B cell (primary cell): ENCODE measurements at regions not wholly inside any gene's neighbourhood (a gene's known extent, or its start where the extent isn't known, plus 50 kb on each side); places are given as distances from the start of the nearest gene placed in this dataset.
A peak's percentile ranks its signal among the peaks of the same experiment; 100 is the strongest.
"Not testable (repeated sequence)": the region's sequence is repeated elsewhere in the genome, so short reads cannot be mapped to it uniquely, and the experiment has no call there.

ENCODE experiments used
- ATAC-seq: fragments of 200-7000 bp; cut with Tn5 transposase; one replicate; pipeline ENCODE4 v1.10.0; 2021; ENCODE audit warnings: low read depth, mild to moderate bottlenecking, moderate number of reproducible peaks, moderate library complexity
- CTCF ChIA-PET: fragments of 350-600 bp; sonication (Branson Sonifier 250); formaldehyde crosslinking; loops from one replicate; lab custom pipeline; 2021; ENCODE audit warnings: antibody characterized with exemption, inconsistent platforms; lab: Charles Lee
- POLR2A ChIA-PET: fragments of 350-600 bp; sonication (Branson Sonifier 250); formaldehyde crosslinking; loops from one replicate; lab custom pipeline; 2021; ENCODE audit warnings: antibody characterized with exemption; lab: Charles Lee
- DNase-seq: peaks from one replicate; pipeline ENCODE4 v3.0.0; 2013
- H2AFZ ChIP-seq: 2 replicates; pipeline ENCODE4 v1.6.1; 2012; ENCODE audit warnings: mild to moderate bottlenecking, low read depth, low read length; ENCODE audit not compliant: insufficient read depth, poor library complexity, severe bottlenecking
- H3K27ac ChIP-seq, 2 donors: 1 replicate in 1 of 2; 2 replicates in 1 of 2; pipeline ENCODE4 v1.5.1; 2012 to 2013; ENCODE audit warnings: low read length in 2 of 2, mild to moderate bottlenecking in 2 of 2, moderate library complexity in 1 of 2
- H3K27me3 ChIP-seq, 4 experiments: fragments of 200-600 bp in 1 of 4; sonication (generic) in 1 of 4; replicated peaks in 1 of 4; 1 replicate in 2 of 4; 2 replicates in 2 of 4; pipeline versions ENCODE4 v1.6.1 to v1.7.0; 2013 to 2016; ENCODE audit warnings: low read length in 3 of 4, mild to moderate bottlenecking in 2 of 4, mixed read lengths in 1 of 4, moderate library complexity in 1 of 4; ENCODE audit not compliant: insufficient read depth in 4 of 4, control insufficient read depth in 3 of 4; ENCODE audit errors: control extremely low read depth in 1 of 4
- H3K36me3 ChIP-seq, 2 experiments: replicated peaks in 1 of 2; 1 replicate in 1 of 2; 2 replicates in 1 of 2; pipeline versions ENCODE4 v1.6.1 to v1.7.1; 2013; ENCODE audit warnings: low read length in 1 of 2; ENCODE audit not compliant: insufficient read depth in 2 of 2, control insufficient read depth in 1 of 2; ENCODE audit errors: control extremely low read depth in 1 of 2, extremely low read depth in 1 of 2
- H3K4me1 ChIP-seq, 2 donors: fragments of 200-600 bp in 1 of 2; sonication (generic) in 1 of 2; 1 replicate in 1 of 2; 2 replicates in 1 of 2; pipeline versions ENCODE4 v1.5.1 to v1.6.1; 2013 to 2017; ENCODE audit warnings: low read length in 2 of 2; ENCODE audit not compliant: control insufficient read depth in 2 of 2, insufficient read depth in 2 of 2
- H3K4me2 ChIP-seq: replicated peaks from 2 replicates; pipeline ENCODE3; 2012; ENCODE audit warnings: mild to moderate bottlenecking, low read depth, low read length; ENCODE audit not compliant: poor library complexity, severe bottlenecking
- H3K4me3 ChIP-seq, 5 experiments: fragments of 200-600 bp in 1 of 5; sonication (generic) in 1 of 5; 1 replicate in 3 of 5; 2 replicates in 2 of 5; pipeline versions ENCODE4 v1.5.1 to v1.7.0; 2011 to 2016; ENCODE audit warnings: low read length in 4 of 5, mild to moderate bottlenecking in 4 of 5, low read depth in 2 of 5, control low read depth in 1 of 5, moderate library complexity in 1 of 5; ENCODE audit not compliant: insufficient read depth in 1 of 5; ENCODE audit errors: control extremely low read depth in 1 of 5, extremely low read depth in 1 of 5
- H3K79me2 ChIP-seq: fragments of 200-600 bp; sonication (generic); one replicate; pipeline ENCODE4 v1.6.0; 2016; ENCODE audit warnings: low read length; ENCODE audit not compliant: control insufficient read depth, insufficient read depth
- H3K9ac ChIP-seq: fragments of 200-600 bp; sonication (generic); 2 replicates; pipeline ENCODE4 v1.6.1; 2017; ENCODE audit warnings: mild to moderate bottlenecking, low read length, moderate library complexity
- H3K9me3 ChIP-seq, 3 donors: one replicate each; pipeline versions ENCODE4 v1.6.1 to v1.7.1; 2013; ENCODE audit warnings: low read length in 2 of 3; ENCODE audit not compliant: control insufficient read depth in 2 of 3, insufficient read depth in 1 of 3; ENCODE audit errors: control extremely low read depth in 1 of 3
- H4K20me1 ChIP-seq: 2 replicates; pipeline ENCODE4 v1.6.0; 2012; ENCODE audit warnings: mild to moderate bottlenecking, low read length; ENCODE audit not compliant: insufficient read depth, control insufficient read depth, poor library complexity, severe bottlenecking
- H3K27ac Mint-ChIP-seq: one replicate; pipeline ENCODE4 v1.8.0; 2021; ENCODE audit warnings: mixed read lengths
- H3K27me3 Mint-ChIP-seq: one replicate; pipeline ENCODE4 v1.8.0; 2021; ENCODE audit warnings: mixed read lengths
- H3K4me1 Mint-ChIP-seq: one replicate; pipeline ENCODE4 v1.8.0; 2021; ENCODE audit warnings: mixed read lengths
- H3K4me3 Mint-ChIP-seq: one replicate; pipeline ENCODE4 v1.8.0; 2021; ENCODE audit warnings: mixed read lengths
- H3K9me3 Mint-ChIP-seq: one replicate; pipeline ENCODE4 v1.8.0; 2022; ENCODE audit warnings: mixed read lengths; ENCODE audit not compliant: insufficient read depth
- WGBS: methylation state at CpG from one replicate; pipeline ENCODE4 v1.1.5; 2013; ENCODE audit warnings: missing lambda C conversion rate; ENCODE audit not compliant: insufficient coverage; 5-methylcytosine and 5-hydroxymethylcytosine counted together
- intact Hi-C: fragments of 100-400 bp; cut with micrococcal nuclease; formaldehyde crosslinking; loops from one replicate; pipeline ENCODE4 v1.10.0; 2022
- TF ChIP-seq, protein P1 (sequence below): fragments of 200-600 bp; IDR thresholded peaks from one replicate; pipeline ENCODE4 v1.8.0; 2022; ENCODE audit warnings: antibody characterized with exemption, mild to moderate bottlenecking

GRCh38 chr10:46786518-46787320, 124.5 kb upstream of the PTPN20 start:
- peak overlapping the region; percentile 30 to 64 (median 53) for H3K4me3 ChIP-seq
- POLR2A ChIA-PET: not testable (repeated sequence)

GRCh38 chr10:46787321-46787615, 124.0 kb upstream of the PTPN20 start:
- peak; percentile 32 for DNase-seq
- Mint-ChIP-seq H3K27ac (peak overlapping the region; percentile 48), H3K27me3 (no peaks in the 10 kb centered on the region), H3K4me3 (peak overlapping the region; percentile 82), H3K4me1 (peaks cover 3% of the 10 kb centered on the region), H3K9me3 (no peaks in the 10 kb centered on the region)
- no peaks in the 10 kb centered on the region for H3K79me2 ChIP-seq
- H3K4me2 ChIP-seq: no peak overlapping the region
- H3K27me3 ChIP-seq: no peaks in the 10 kb centered on the region
- POLR2A ChIA-PET: no interaction called here
- H3K27ac ChIP-seq: no peak overlapping the region
- H3K4me3 ChIP-seq: peak overlapping the region in 3 of 5 experiments; percentile 53 to 64 (median 59)
- H3K9me3 ChIP-seq: no peaks in the 10 kb centered on the region
- no CpG with 5 or more reads among the region's 6 CpGs for WGBS
- no peaks in the 10 kb centered on the region for H3K36me3 ChIP-seq
- no peaks in the 10 kb centered on the region for H4K20me1 ChIP-seq
- TF ChIP-seq, protein P1, sequence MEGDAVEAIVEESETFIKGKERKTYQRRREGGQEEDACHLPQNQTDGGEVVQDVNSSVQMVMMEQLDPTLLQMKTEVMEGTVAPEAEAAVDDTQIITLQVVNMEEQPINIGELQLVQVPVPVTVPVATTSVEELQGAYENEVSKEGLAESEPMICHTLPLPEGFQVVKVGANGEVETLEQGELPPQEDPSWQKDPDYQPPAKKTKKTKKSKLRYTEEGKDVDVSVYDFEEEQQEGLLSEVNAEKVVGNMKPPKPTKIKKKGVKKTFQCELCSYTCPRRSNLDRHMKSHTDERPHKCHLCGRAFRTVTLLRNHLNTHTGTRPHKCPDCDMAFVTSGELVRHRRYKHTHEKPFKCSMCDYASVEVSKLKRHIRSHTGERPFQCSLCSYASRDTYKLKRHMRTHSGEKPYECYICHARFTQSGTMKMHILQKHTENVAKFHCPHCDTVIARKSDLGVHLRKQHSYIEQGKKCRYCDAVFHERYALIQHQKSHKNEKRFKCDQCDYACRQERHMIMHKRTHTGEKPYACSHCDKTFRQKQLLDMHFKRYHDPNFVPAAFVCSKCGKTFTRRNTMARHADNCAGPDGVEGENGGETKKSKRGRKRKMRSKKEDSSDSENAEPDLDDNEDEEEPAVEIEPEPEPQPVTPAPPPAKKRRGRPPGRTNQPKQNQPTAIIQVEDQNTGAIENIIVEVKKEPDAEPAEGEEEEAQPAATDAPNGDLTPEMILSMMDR: no peak
- peak overlapping the region; percentile 60 for H3K9ac ChIP-seq
- peaks cover 0 to 4% of the 10 kb centered on the region in 2 donors for H3K4me1 ChIP-seq
- CTCF ChIA-PET: no interaction called here
- intact Hi-C loops: no loop called here
- ATAC-seq: no peak
- H2AFZ ChIP-seq: peak overlapping the region; percentile 74

More at GRCh38 chr10:46786518-46787320, 124.5 kb upstream of the PTPN20 start:
- H3K9me3 ChIP-seq, H3K4me1 Mint-ChIP-seq, H3K36me3 ChIP-seq, H3K4me1 ChIP-seq, H3K9me3 Mint-ChIP-seq, H4K20me1 ChIP-seq, H3K27me3 ChIP-seq, H3K79me2 ChIP-seq, CTCF ChIA-PET, intact Hi-C loops, H3K27me3 Mint-ChIP-seq: not testable (repeated sequence)
- peak overlapping the region; percentile 40 for H3K4me2 ChIP-seq
- peak overlapping the region in 1 of 2 donors; percentile 39 for H3K27ac ChIP-seq
- H3K4me3 Mint-ChIP-seq: peak overlapping the region; percentile 82
- ATAC-seq (peak; percentile 74), DNase-seq (peak; percentile 45)
- peak overlapping the region; percentile 60 for H3K9ac ChIP-seq
- peak overlapping the region; percentile 72 for H3K27ac Mint-ChIP-seq
- 0% methylated on average over 6 of the region's 62 CpGs for WGBS
- H2AFZ ChIP-seq: peak overlapping the region; percentile 74

DNA sequence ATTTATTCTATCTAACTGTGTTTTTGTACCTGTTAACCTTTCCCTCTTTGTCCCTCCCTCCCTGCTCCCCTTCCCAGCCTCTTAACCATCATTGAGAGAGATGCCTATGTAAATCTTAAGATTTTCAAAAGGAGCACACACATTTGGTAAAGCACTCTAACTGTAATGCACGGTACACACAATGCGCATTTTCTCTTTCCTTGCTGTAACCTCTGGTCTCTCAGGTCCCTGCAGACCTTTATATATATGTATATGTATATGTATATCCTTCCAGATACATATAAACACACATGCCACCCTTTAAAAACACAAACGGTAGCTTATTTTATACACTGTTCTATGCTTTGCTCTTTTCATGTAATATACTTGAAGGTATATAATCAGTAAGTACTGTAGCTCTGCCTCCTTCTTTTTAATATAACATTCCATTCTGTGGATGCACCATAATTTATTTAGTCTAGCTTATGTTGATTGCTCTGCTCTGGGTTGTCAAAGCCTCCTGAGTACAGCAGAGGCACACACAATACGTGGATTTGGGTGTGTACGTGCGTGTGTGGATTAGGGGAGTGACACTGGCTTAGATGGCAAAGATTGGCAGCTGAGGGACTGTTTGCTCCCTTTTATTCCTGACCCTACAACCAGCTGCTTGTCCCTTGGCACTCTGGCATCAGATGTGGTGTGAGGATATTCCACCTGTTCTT, 118.4 kb upstream of the PTPN20 start:
- H4K20me1 ChIP-seq, intact Hi-C loops, H3K4me1 ChIP-seq, H3K4me2 ChIP-seq, H3K4me3 ChIP-seq, H3K4me1 Mint-ChIP-seq, POLR2A ChIA-PET, DNase-seq, H3K79me2 ChIP-seq, H3K4me3 Mint-ChIP-seq, H3K9ac ChIP-seq, H3K27me3 ChIP-seq, H3K27ac ChIP-seq, H2AFZ ChIP-seq, ATAC-seq, H3K27me3 Mint-ChIP-seq, CTCF ChIA-PET, H3K9me3 Mint-ChIP-seq, H3K9me3 ChIP-seq, H3K27ac Mint-ChIP-seq, H3K36me3 ChIP-seq: not testable (repeated sequence)
- no CpG with 5 or more reads among the region's 6 CpGs for WGBS
